HepG2 (cell line): ENCODE measurements at regions not wholly inside any gene's neighbourhood (a gene's known extent, or its start where the extent isn't known, plus 50 kb on each side); places are given as distances from the start of the nearest gene placed in this dataset.

Source experiments
- SRSF9 ChIP-seq: fragments of 200-400 bp; formaldehyde crosslinking; IDR thresholded peaks from 2 replicates; pipeline ENCODE4 v1.6.1; 2018; ENCODE audit warnings: borderline replicate concordance, mild to moderate bottlenecking, low read depth, low read length; ENCODE audit not compliant: insufficient read depth, poor library complexity, severe bottlenecking
- TF ChIP-seq, protein P1 (sequence below): sonication (generic); formaldehyde crosslinking; IDR thresholded peaks from 2 replicates; pipeline ENCODE4 v1.4.0; 2020; ENCODE audit warnings: missing genetic modification reagents, borderline replicate concordance

DNA sequence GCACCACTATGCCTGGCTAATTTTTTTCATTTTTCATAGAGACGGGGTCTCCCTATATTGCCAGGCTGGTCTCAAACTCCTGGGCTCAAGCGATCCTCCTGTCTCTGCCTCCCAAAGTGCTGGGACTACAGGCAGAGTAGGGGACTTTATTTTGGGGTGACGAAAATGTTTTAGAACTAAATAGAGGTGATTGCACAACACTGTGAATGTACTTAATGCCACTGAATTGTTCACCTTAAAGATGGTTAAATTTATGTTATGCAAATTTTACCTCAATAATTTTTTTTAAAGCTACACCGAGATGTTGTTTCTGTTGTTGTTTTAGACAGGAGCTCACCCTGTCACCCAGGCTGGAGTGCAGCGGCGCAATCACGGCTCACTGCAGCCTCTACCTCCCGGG lies 111.9 kb upstream of the SEC14L1 start:
- no peak for TF ChIP-seq SRSF9
- TF ChIP-seq, protein P1, sequence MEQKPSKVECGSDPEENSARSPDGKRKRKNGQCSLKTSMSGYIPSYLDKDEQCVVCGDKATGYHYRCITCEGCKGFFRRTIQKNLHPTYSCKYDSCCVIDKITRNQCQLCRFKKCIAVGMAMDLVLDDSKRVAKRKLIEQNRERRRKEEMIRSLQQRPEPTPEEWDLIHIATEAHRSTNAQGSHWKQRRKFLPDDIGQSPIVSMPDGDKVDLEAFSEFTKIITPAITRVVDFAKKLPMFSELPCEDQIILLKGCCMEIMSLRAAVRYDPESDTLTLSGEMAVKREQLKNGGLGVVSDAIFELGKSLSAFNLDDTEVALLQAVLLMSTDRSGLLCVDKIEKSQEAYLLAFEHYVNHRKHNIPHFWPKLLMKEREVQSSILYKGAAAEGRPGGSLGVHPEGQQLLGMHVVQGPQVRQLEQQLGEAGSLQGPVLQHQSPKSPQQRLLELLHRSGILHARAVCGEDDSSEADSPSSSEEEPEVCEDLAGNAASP (CRISPR knock-in tag), result no peak
